K562 (cell line): ENCODE measurements at regions not wholly inside any gene's neighbourhood (a gene's known extent, or its start where the extent isn't known, plus 50 kb on each side); places are given as distances from the start of the nearest gene placed in this dataset.

ENCODE experiments used
- ARNT ChIP-seq, 2 experiments: fragments of 450-650 bp; IDR thresholded peaks; 2 replicates each; pipeline ENCODE4 v1.6.1; 2016; ENCODE audit warnings: mild to moderate bottlenecking in 1 of 2
- CTCF ChIP-seq, 3 experiments: IDR thresholded peaks in 2 of 3; conservative IDR thresholded peaks in 1 of 3; 2 replicates each; pipeline ENCODE4 v1.5.1; 2011 to 2012; ENCODE audit warnings: low read length in 3 of 3, mild to moderate bottlenecking in 3 of 3, control low read depth in 2 of 3, improper control_type of control experiment in 1 of 3, inconsistent platforms in 1 of 3, low read depth in 1 of 3, mixed read lengths in 1 of 3, moderate library complexity in 1 of 3; ENCODE audit not compliant: insufficient read depth in 2 of 3
- E2F4 ChIP-seq: sonication (generic); formaldehyde crosslinking; IDR thresholded peaks from 2 replicates; pipeline ENCODE4 v1.8.0; 2022; ENCODE audit warnings: mild to moderate bottlenecking, low read depth, missing genetic modification reagents
- LARP7 ChIP-seq: fragments of 450-650 bp; IDR thresholded peaks from 2 replicates; pipeline ENCODE4 v1.6.1; 2016
- POU5F1 ChIP-seq: fragments of 150-350 bp; IDR thresholded peaks from 2 replicates; pipeline ENCODE4 v1.6.1; 2014; ENCODE audit warnings: borderline replicate concordance, low read length, low read depth, mild to moderate bottlenecking; ENCODE audit not compliant: partially characterized antibody
- TSC22D4 ChIP-seq: fragments of 450-650 bp; IDR thresholded peaks from 2 replicates; pipeline ENCODE4 v1.6.1; 2016; ENCODE audit warnings: missing genetic modification characterization, missing biosample characterization, control low read depth
- ZNF707 ChIP-seq: fragments of 250-450 bp; sonication (Bioruptor Pico); conservative IDR thresholded peaks from 2 replicates; pipeline ENCODE4 v1.8.0; 2022; ENCODE audit warnings: inconsistent platforms, mild to moderate bottlenecking, moderate library complexity
- ZNF76 ChIP-seq: fragments of 250-450 bp; sonication (Bioruptor Pico); IDR thresholded peaks from 2 replicates; pipeline ENCODE4 v1.4.0; 2020; ENCODE audit warnings: mild to moderate bottlenecking, moderate library complexity, borderline replicate concordance
- ZZZ3 ChIP-seq: fragments of 450-650 bp; IDR thresholded peaks from 2 replicates; pipeline ENCODE4 v1.6.1; 2016; ENCODE audit warnings: antibody characterized with exemption, mild to moderate bottlenecking, moderate library complexity

DNA sequence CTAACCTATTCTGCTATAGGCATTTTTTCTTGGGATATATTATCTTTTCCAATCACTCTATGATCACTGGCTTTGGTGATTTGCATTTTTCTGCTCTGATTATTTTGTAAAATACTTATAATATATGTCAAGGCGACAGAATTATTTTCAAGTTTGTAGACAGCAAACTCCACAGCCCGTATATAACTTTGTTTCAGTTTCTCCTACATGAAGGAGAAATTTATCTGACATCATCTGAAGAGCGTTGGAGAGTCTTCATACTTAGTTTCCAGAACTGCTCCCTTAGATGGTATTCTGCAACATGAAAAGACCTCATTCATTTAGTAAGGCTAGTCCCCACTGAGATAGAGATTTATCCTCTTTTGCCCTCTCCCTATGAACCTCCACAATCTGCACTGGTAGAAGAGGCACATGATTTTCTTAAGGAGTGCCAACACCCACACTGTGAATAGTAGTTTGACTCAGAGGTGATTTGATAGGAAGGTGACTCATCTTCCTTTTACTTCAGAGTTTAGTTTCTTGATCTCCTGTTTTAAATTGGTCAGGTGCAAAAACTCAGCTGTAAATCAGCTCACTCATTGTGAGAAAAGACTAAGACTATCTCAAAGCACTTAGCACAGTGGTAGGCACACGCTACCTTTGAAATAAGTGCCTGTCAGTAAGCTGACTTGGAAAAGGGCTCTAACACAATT, 1848.6 kb upstream of the CELF4 start:
- TF ChIP-seq CTCF (IDR thresholded peaks at IDR 0.05 in 2 of 3, conservative IDR thresholded peaks at IDR 0.05 in 1 of 3; ENCODE audit: insufficient read depth in 2 of 3, low read depth in 1 of 3, low read length in 3 of 3): no peak
- TF ChIP-seq E2F4 (CRISPR knock-in tag): no peak
- TF ChIP-seq ZNF76 (CRISPR knock-in tag): no peak
- no peak for TF ChIP-seq ZNF707
- no peak for TF ChIP-seq LARP7
- no peak for TF ChIP-seq ARNT (IDR thresholded peaks at IDR 0.05)
- TF ChIP-seq POU5F1: no peak
- TF ChIP-seq ZZZ3: no peak
- TF ChIP-seq TSC22D4 (tag): no peak
